ENCODE measurements at regions not wholly inside any gene's neighbourhood (a gene's known extent, or its start where the extent isn't known, plus 50 kb on each side); places are given as distances from the start of the nearest gene placed in this dataset.

- Histone ChIP-seq H3K36me3 (no peaks in the 10 kb centered on the region), H3K27me3 (replicated peaks; ENCODE audit: insufficient read depth) (no peaks in the 10 kb centered on the region), H3K4me1 (ENCODE audit: control insufficient read depth in 1 of 2, low read depth in 2 of 2) (peaks cover 0 to 8% of the 10 kb centered on the region in 2 donors), H3K27ac (no peak overlapping the region), H3K9me3 (no peaks in the 10 kb centered on the region), H3K4me3 (no peak overlapping the region)
- no peak for DNase-seq (ENCODE audit: low spot score)
- TF ChIP-seq, protein P1, sequence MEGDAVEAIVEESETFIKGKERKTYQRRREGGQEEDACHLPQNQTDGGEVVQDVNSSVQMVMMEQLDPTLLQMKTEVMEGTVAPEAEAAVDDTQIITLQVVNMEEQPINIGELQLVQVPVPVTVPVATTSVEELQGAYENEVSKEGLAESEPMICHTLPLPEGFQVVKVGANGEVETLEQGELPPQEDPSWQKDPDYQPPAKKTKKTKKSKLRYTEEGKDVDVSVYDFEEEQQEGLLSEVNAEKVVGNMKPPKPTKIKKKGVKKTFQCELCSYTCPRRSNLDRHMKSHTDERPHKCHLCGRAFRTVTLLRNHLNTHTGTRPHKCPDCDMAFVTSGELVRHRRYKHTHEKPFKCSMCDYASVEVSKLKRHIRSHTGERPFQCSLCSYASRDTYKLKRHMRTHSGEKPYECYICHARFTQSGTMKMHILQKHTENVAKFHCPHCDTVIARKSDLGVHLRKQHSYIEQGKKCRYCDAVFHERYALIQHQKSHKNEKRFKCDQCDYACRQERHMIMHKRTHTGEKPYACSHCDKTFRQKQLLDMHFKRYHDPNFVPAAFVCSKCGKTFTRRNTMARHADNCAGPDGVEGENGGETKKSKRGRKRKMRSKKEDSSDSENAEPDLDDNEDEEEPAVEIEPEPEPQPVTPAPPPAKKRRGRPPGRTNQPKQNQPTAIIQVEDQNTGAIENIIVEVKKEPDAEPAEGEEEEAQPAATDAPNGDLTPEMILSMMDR (IDR thresholded peaks at IDR 0.05): no peak
- no peak for ATAC-seq (ENCODE audit: insufficient number of reproducible peaks, low FRiP score, low read depth)
Observed at GRCh38 chrX:40150503-40150902, 52.7 kb upstream of the BCOR start.

GRCh38 chrX:40149286-40150175 is 51.8 kb upstream of the BCOR start:
- Histone ChIP-seq H3K4me3 (no peak overlapping the region), H3K9me3 (no peaks in the 10 kb centered on the region), H3K36me3 (no peaks in the 10 kb centered on the region), H3K4me1 (ENCODE audit: control insufficient read depth in 1 of 2, low read depth in 2 of 2) (peaks cover 0 to 8% of the 10 kb centered on the region in 2 donors), H3K27me3 (replicated peaks; ENCODE audit: insufficient read depth) (no peaks in the 10 kb centered on the region), H3K27ac (no peak overlapping the region)
- TF ChIP-seq, protein P1 (IDR thresholded peaks at IDR 0.05): no peak
- DNase-seq (ENCODE audit: low spot score) (no peak), ATAC-seq (ENCODE audit: insufficient number of reproducible peaks, low FRiP score, low read depth) (no peak)

DNA sequence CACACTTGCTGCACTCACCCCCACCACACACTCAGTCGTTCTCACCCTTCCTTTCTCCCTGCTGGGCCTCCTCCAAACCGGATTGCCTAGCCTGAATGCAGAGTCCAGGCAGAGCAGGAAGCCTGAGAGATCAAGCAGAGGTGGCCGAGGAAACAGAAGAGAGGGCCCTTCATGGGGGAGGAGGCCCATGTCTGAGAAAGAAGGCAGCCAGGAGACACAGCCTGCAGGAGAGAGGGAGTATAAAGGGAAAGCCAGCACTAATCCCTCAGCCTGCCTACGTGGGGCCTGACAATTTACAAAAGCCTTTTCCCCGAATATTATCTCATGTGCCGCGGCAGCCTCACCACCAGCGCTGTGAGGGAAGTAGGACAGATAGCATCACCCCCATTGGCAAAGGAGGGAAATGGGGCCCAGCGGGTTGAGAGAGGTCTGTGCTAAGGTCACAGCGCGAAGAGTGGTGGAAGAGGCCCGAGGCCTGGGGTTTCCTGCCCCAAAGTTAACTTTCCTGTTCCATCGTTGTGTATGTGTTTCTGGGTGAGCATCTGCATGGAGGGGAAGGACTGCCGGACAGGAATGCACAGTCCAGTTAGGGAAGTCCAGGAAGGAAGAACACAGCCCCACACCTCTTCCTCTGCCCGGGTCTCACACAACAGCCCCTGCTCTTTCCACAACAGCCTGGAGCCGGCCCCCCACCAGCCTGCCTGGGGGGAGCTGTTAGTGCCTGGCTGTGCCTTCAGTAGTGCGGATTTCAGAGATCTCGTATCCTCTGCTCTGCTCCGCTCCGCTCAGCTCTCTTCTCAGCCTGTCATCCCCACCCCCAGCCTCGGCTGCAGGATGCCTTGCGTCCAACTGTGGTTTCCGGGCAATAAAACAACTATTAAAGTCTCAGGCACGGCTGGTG is 50.9 kb upstream of the BCOR start:
- H3K27ac ChIP-seq: no peak overlapping the region

GRCh38 chrX:40147971-40148370 is 50.2 kb upstream of the BCOR start:
- peaks cover 0 to 8% of the 10 kb centered on the region in 2 donors for H3K4me1 ChIP-seq (ENCODE audit: control insufficient read depth in 1 of 2, low read depth in 2 of 2)
- DNase-seq (ENCODE audit: low spot score): no peak
- ATAC-seq (ENCODE audit: insufficient number of reproducible peaks, low FRiP score, low read depth): no peak
- H3K27ac ChIP-seq: no peak overlapping the region
- no peak overlapping the region for H3K4me3 ChIP-seq
- TF ChIP-seq, protein P1 (IDR thresholded peaks at IDR 0.05): no peak
- no peaks in the 10 kb centered on the region for H3K36me3 ChIP-seq
- no peaks in the 10 kb centered on the region for H3K9me3 ChIP-seq
- H3K27me3 ChIP-seq (replicated peaks; ENCODE audit: insufficient read depth): no peaks in the 10 kb centered on the region

More for the DNA sequence above, 50.9 kb upstream of the BCOR start:
- H3K27me3 ChIP-seq (replicated peaks; ENCODE audit: insufficient read depth): no peaks in the 10 kb centered on the region
- H3K4me1 ChIP-seq (ENCODE audit: control insufficient read depth in 1 of 2, low read depth in 2 of 2): peaks cover 0 to 8% of the 10 kb centered on the region in 2 donors
- TF ChIP-seq, protein P1 (IDR thresholded peaks at IDR 0.05): no peak
- no peak for ATAC-seq (ENCODE audit: insufficient number of reproducible peaks, low FRiP score, low read depth)
- no peak overlapping the region for H3K4me3 ChIP-seq
- no peaks in the 10 kb centered on the region for H3K9me3 ChIP-seq
- no peaks in the 10 kb centered on the region for H3K36me3 ChIP-seq
- no peak for DNase-seq (ENCODE audit: low spot score)

Measured in thoracic aorta (tissue), 2 donors.